ENCODE measurements at regions not wholly inside any gene's neighbourhood (a gene's known extent, or its start where the extent isn't known, plus 50 kb on each side); places are given as distances from the start of the nearest gene placed in this dataset.

GRCh38 chr5:54912021-54912420 is 73.4 kb downstream of the ESM1 start:
- TF ChIP-seq CTCF (IDR thresholded peaks at IDR 0.05; ENCODE audit: low read depth, low read length) (no peak), EZH2phosphoT487 (IDR thresholded peaks at IDR 0.05; ENCODE audit: low read depth) (no peak)
- Histone ChIP-seq H3K79me2 (ENCODE audit: low read length) (no peaks in the 10 kb centered on the region), H2AFZ (ENCODE audit: low read depth, low read length) (no peak overlapping the region), H3K9me3 (ENCODE audit: insufficient read depth, low read length) (no peaks in the 10 kb centered on the region), H3K27me3 (ENCODE audit: low read depth, low read length) (peaks cover 95% of the 10 kb centered on the region), H3K4me1 (ENCODE audit: low read length) (no peaks in the 10 kb centered on the region), H4K20me1 (ENCODE audit: insufficient read depth, low read length) (no peaks in the 10 kb centered on the region), H3K36me3 (replicated peaks; ENCODE audit: low read depth, low read length) (no peaks in the 10 kb centered on the region), H3K27ac (ENCODE audit: low read length) (no peak overlapping the region), H3K4me2 (ENCODE audit: low read length) (no peak overlapping the region), H3K9ac (ENCODE audit: low read length) (no peak overlapping the region), H3K4me3 (ENCODE audit: low read length) (no peak overlapping the region)

- Histone ChIP-seq H2AFZ (ENCODE audit: low read depth, low read length) (no peak overlapping the region), H3K27ac (ENCODE audit: low read length) (no peak overlapping the region), H3K4me3 (ENCODE audit: low read length) (no peak overlapping the region), H3K79me2 (ENCODE audit: low read length) (no peaks in the 10 kb centered on the region), H3K36me3 (replicated peaks; ENCODE audit: low read depth, low read length) (no peaks in the 10 kb centered on the region), H3K4me1 (ENCODE audit: low read length) (no peaks in the 10 kb centered on the region), H3K4me2 (ENCODE audit: low read length) (no peak overlapping the region), H3K27me3 (ENCODE audit: low read depth, low read length) (peaks cover 96% of the 10 kb centered on the region), H3K9me3 (ENCODE audit: insufficient read depth, low read length) (no peaks in the 10 kb centered on the region), H3K9ac (ENCODE audit: low read length) (no peak overlapping the region), H4K20me1 (ENCODE audit: insufficient read depth, low read length) (no peaks in the 10 kb centered on the region)
- TF ChIP-seq EZH2phosphoT487 (IDR thresholded peaks at IDR 0.05; ENCODE audit: low read depth) (no peak), CTCF (IDR thresholded peaks at IDR 0.05; ENCODE audit: low read depth, low read length) (no peak)
Measured at GRCh38 chr5:54909911-54910870, 75.2 kb downstream of the ESM1 start.

- no peaks in the 10 kb centered on the region for H3K79me2 ChIP-seq (ENCODE audit: low read length)
- H3K9ac ChIP-seq (ENCODE audit: low read length): no peak overlapping the region
- no peak overlapping the region for H3K4me3 ChIP-seq (ENCODE audit: low read length)
- H3K36me3 ChIP-seq (replicated peaks; ENCODE audit: low read depth, low read length): no peaks in the 10 kb centered on the region
- H4K20me1 ChIP-seq (ENCODE audit: insufficient read depth, low read length): no peaks in the 10 kb centered on the region
- H3K27me3 ChIP-seq (ENCODE audit: low read depth, low read length): peaks cover 95% of the 10 kb centered on the region
- H3K4me1 ChIP-seq (ENCODE audit: low read length): peaks cover 4% of the 10 kb centered on the region
- H3K4me2 ChIP-seq (ENCODE audit: low read length): no peak overlapping the region
- no peak overlapping the region for H3K27ac ChIP-seq (ENCODE audit: low read length)
- no peak overlapping the region for H2AFZ ChIP-seq (ENCODE audit: low read depth, low read length)
- no peaks in the 10 kb centered on the region for H3K9me3 ChIP-seq (ENCODE audit: insufficient read depth, low read length)
- TF ChIP-seq CTCF (IDR thresholded peaks at IDR 0.05; ENCODE audit: low read depth, low read length) (no peak), EZH2phosphoT487 (IDR thresholded peaks at IDR 0.05; ENCODE audit: low read depth) (no peak)
Measured at GRCh38 chr5:54908774-54909525, 76.4 kb downstream of the ESM1 start.

GRCh38 chr5:54905942-54906537 is 79.4 kb downstream of the ESM1 start:
- H3K79me2 ChIP-seq (ENCODE audit: low read length): no peaks in the 10 kb centered on the region
- no peak overlapping the region for H3K4me2 ChIP-seq (ENCODE audit: low read length)
- H4K20me1 ChIP-seq (ENCODE audit: insufficient read depth, low read length): no peaks in the 10 kb centered on the region
- H3K9ac ChIP-seq (ENCODE audit: low read length): no peak overlapping the region
- no peaks in the 10 kb centered on the region for H3K9me3 ChIP-seq (ENCODE audit: insufficient read depth, low read length)
- peaks cover 31% of the 10 kb centered on the region for H3K4me1 ChIP-seq (ENCODE audit: low read length)
- H3K36me3 ChIP-seq (replicated peaks; ENCODE audit: low read depth, low read length): no peaks in the 10 kb centered on the region
- TF ChIP-seq EZH2phosphoT487 (IDR thresholded peaks at IDR 0.05; ENCODE audit: low read depth) (no peak), CTCF (IDR thresholded peaks at IDR 0.05; ENCODE audit: low read depth, low read length) (peak; percentile 84)
- H2AFZ ChIP-seq (ENCODE audit: low read depth, low read length): no peak overlapping the region
- H3K4me3 ChIP-seq (ENCODE audit: low read length): no peak overlapping the region
- H3K27ac ChIP-seq (ENCODE audit: low read length): no peak overlapping the region
- peaks cover 84% of the 10 kb centered on the region for H3K27me3 ChIP-seq (ENCODE audit: low read depth, low read length)

Measured in OCI-LY3 (cell line).